CMK (cell line): ENCODE measurements at regions not wholly inside any gene's neighbourhood (a gene's known extent, or its start where the extent isn't known, plus 50 kb on each side); places are given as distances from the start of the nearest gene placed in this dataset.
"Not testable (repeated sequence)": the region's sequence is repeated elsewhere in the genome, so short reads cannot be mapped to it uniquely, and the experiment has no call there.

Experiments
- DNase-seq: peaks from one replicate; pipeline ENCODE4 v3.0.0-alpha.2; 2010; ENCODE audit warnings: low read depth

- no peak for DNase-seq
These were observed 725.1 kb downstream of the BRINP3 start for GRCh38 chr1:189752461-189752995.

- DNase-seq: not testable (repeated sequence)
These were observed 722.6 kb downstream of the BRINP3 start for GRCh38 chr1:189755100-189755499.

- DNase-seq: no peak
These were observed 713.0 kb downstream of the BRINP3 start for GRCh38 chr1:189764391-189765320.

GRCh38 chr1:189769448-189769847 is 708.2 kb downstream of the BRINP3 start:
- DNase-seq: no peak

- no peak for DNase-seq
These were observed 702.9 kb downstream of the BRINP3 start for GRCh38 chr1:189774721-189775287.

- DNase-seq: no peak
These were observed 702.3 kb downstream of the BRINP3 start for GRCh38 chr1:189775343-189775742.

GRCh38 chr1:189779034-189779433 is 698.6 kb downstream of the BRINP3 start:
- DNase-seq: no peak

- no peak for DNase-seq
These were observed 695.4 kb downstream of the BRINP3 start for GRCh38 chr1:189782295-189782694.

- no peak for DNase-seq
These were observed 694.2 kb downstream of the BRINP3 start for GRCh38 chr1:189783456-189783855.

GRCh38 chr1:189786761-189787160 is 690.9 kb downstream of the BRINP3 start:
- no peak for DNase-seq

- no peak for DNase-seq
These were observed 690.5 kb downstream of the BRINP3 start for GRCh38 chr1:189787201-189787600.

GRCh38 chr1:189790335-189790734 is 687.3 kb downstream of the BRINP3 start:
- no peak for DNase-seq

- DNase-seq: no peak
These were observed 674.3 kb downstream of the BRINP3 start for GRCh38 chr1:189803364-189803763.

- DNase-seq: no peak
These were observed 673.3 kb downstream of the BRINP3 start for GRCh38 chr1:189804352-189804751.

- no peak for DNase-seq
These were observed 671.9 kb downstream of the BRINP3 start for GRCh38 chr1:189805735-189806134.

GRCh38 chr1:189810639-189811038 is 667.0 kb downstream of the BRINP3 start:
- not testable (repeated sequence) for DNase-seq

GRCh38 chr1:189811960-189812359 is 665.7 kb downstream of the BRINP3 start:
- no peak for DNase-seq

- DNase-seq: no peak
These were observed 661.1 kb downstream of the BRINP3 start for GRCh38 chr1:189816558-189816957.

GRCh38 chr1:189819751-189820150 is 657.9 kb downstream of the BRINP3 start:
- no peak for DNase-seq

- no peak for DNase-seq
These were observed 655.8 kb downstream of the BRINP3 start for GRCh38 chr1:189821833-189822232.

- DNase-seq: no peak
These were observed 642.9 kb downstream of the BRINP3 start for GRCh38 chr1:189834813-189835212.

GRCh38 chr1:189847613-189848012 is 630.1 kb downstream of the BRINP3 start:
- no peak for DNase-seq

- DNase-seq: no peak
These were observed 625.8 kb downstream of the BRINP3 start for GRCh38 chr1:189851806-189852367.
